MCF 10A (cell line): ENCODE measurements at regions not wholly inside any gene's neighbourhood (a gene's known extent, or its start where the extent isn't known, plus 50 kb on each side); places are given as distances from the start of the nearest gene placed in this dataset.

Experiments
- BruUV-seq: library from RNA; stranded (reverse); fragments of 400-500 nt; replicated peaks from 2 replicates; lab custom pipeline; 2021; lab: Mats Ljungman, UMichigan
- CTCF ChIA-PET: fragments of 300-600 bp; sonication (Branson Sonifier 250); formaldehyde crosslinking; extraction: SDS; loops from one replicate; lab custom pipeline; 2021; ENCODE audit warnings: antibody characterized with exemption, inconsistent platforms; lab: Yijun Ruan, JAX
- POLR2A ChIA-PET: fragments of 300-600, 350-650 bp; sonication (Branson Sonifier 250); formaldehyde crosslinking; extraction: SDS; loops from one replicate; lab custom pipeline; 2020; ENCODE audit warnings: antibody characterized with exemption, inconsistent platforms; lab: Yijun Ruan, JAX
- DNase-seq: peaks from one replicate; pipeline ENCODE4 v3.0.0-alpha.2; 2018; ENCODE audit not compliant: unreplicated experiment
- H3K27ac Mint-ChIP-seq: one replicate; pipeline ENCODE4 v1.8.0; 2022; ENCODE audit warnings: mild to moderate bottlenecking, low read depth, mixed read lengths; ENCODE audit not compliant: unreplicated experiment
- H3K27me3 Mint-ChIP-seq: one replicate; pipeline ENCODE4 v1.8.0; 2022; ENCODE audit warnings: mixed read lengths; ENCODE audit not compliant: insufficient read depth, unreplicated experiment
- H3K36me3 Mint-ChIP-seq: one replicate; pipeline ENCODE4 v1.8.0; 2022; ENCODE audit warnings: mild to moderate bottlenecking, moderate library complexity, mixed read lengths; ENCODE audit not compliant: insufficient read depth, unreplicated experiment
- H3K4me1 Mint-ChIP-seq: one replicate; pipeline ENCODE4 v1.8.0; 2022; ENCODE audit warnings: mixed read lengths; ENCODE audit not compliant: insufficient read depth, unreplicated experiment
- H3K4me3 Mint-ChIP-seq: one replicate; pipeline ENCODE4 v1.8.0; 2022; ENCODE audit warnings: mild to moderate bottlenecking, moderate library complexity, mixed read lengths; ENCODE audit not compliant: unreplicated experiment
- H3K9me3 Mint-ChIP-seq: one replicate; pipeline ENCODE4 v1.8.0; 2022; ENCODE audit warnings: mixed read lengths; ENCODE audit not compliant: unreplicated experiment
- intact Hi-C: fragments of 100-400 bp; cut with micrococcal nuclease; formaldehyde crosslinking; loops from 2 replicates; pipeline ENCODE4 v1.14.1; 2022
- TF ChIP-seq, protein P1 (sequence below): fragments of 200-600 bp; IDR thresholded peaks from one replicate; pipeline ENCODE4 v1.8.0; 2022; ENCODE audit warnings: antibody characterized with exemption, mild to moderate bottlenecking; ENCODE audit not compliant: unreplicated experiment

DNA sequence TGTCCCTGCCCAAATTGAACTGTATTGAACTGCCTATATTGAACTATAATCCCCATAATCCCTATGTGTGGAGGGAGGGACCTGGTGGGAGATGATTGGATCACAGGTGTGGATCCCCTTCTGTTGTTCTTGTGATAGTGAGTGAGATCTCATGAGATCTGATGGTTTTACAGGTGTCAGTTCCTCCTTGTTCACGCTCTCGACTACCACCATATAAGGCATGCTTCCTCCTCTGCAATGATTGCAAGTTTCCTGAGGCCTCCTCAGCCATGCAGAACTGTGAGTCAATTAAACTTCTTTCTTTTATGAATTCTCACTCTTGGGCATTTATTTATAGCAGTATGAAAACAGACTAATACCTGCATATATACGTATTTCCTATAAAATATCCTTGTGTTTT, 206.5 kb upstream of the PDGFD start:
- ChIA-PET POLR2A (no interaction called here), CTCF (no interaction called here)
- intact Hi-C loops, result no loop called here
- no TSS peak for BruUV-seq
- H3K36me3 Mint-ChIP-seq, result no peaks in the 10 kb centered on the region
- no peak overlapping the region for H3K27ac Mint-ChIP-seq
- TF ChIP-seq, protein P1, sequence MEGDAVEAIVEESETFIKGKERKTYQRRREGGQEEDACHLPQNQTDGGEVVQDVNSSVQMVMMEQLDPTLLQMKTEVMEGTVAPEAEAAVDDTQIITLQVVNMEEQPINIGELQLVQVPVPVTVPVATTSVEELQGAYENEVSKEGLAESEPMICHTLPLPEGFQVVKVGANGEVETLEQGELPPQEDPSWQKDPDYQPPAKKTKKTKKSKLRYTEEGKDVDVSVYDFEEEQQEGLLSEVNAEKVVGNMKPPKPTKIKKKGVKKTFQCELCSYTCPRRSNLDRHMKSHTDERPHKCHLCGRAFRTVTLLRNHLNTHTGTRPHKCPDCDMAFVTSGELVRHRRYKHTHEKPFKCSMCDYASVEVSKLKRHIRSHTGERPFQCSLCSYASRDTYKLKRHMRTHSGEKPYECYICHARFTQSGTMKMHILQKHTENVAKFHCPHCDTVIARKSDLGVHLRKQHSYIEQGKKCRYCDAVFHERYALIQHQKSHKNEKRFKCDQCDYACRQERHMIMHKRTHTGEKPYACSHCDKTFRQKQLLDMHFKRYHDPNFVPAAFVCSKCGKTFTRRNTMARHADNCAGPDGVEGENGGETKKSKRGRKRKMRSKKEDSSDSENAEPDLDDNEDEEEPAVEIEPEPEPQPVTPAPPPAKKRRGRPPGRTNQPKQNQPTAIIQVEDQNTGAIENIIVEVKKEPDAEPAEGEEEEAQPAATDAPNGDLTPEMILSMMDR, result no peak
- DNase-seq, result no peak
- H3K4me3 Mint-ChIP-seq, result no peak overlapping the region
- H3K27me3 Mint-ChIP-seq, result no peaks in the 10 kb centered on the region
- no peaks in the 10 kb centered on the region for H3K9me3 Mint-ChIP-seq
- no peaks in the 10 kb centered on the region for H3K4me1 Mint-ChIP-seq

- H3K4me3 Mint-ChIP-seq, result no peak overlapping the region
- no peaks in the 10 kb centered on the region for H3K9me3 Mint-ChIP-seq
- H3K27me3 Mint-ChIP-seq, result no peaks in the 10 kb centered on the region
- ChIA-PET CTCF (no interaction called here), POLR2A (no interaction called here)
- H3K36me3 Mint-ChIP-seq, result no peaks in the 10 kb centered on the region
- no peak for DNase-seq
- intact Hi-C loops, result no loop called here
- H3K27ac Mint-ChIP-seq, result no peak overlapping the region
- no peaks in the 10 kb centered on the region for H3K4me1 Mint-ChIP-seq
- BruUV-seq, result no TSS peak
- TF ChIP-seq, protein P1, result no peak
Measured at GRCh38 chr11:104369761-104370160, 205.8 kb upstream of the PDGFD start.

DNA sequence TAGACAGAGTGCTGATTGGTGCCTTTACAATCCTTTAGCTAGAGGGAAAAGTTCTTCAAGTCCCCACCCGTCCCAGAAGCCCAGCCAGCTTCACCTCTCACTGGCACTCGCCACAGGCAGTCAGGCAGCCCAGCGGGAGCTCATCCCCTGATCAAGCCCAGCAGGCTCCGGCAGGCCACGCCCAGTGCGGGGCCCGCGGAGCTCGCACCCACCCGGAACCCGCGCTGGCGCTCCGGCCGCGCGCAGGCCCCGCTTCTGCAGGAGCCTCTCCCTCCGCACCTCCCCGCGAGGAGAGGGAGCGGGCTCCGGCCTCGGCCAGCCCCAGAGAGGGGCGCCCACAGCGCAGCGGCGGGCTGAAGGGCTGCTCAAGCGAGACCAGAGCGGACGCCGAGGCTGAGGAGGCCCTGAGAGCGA, 202.4 kb upstream of the PDGFD start:
- ChIA-PET CTCF (interaction anchor here (0.6 kb wide), 1 partner anchor 289 kb away, joined by 3 read pairs; no protein-coding TSS in a partner anchor), POLR2A (no interaction called here)
- TF ChIP-seq, protein P1, result no peak
- H3K9me3 Mint-ChIP-seq, result no peaks in the 10 kb centered on the region
- no peaks in the 10 kb centered on the region for H3K36me3 Mint-ChIP-seq
- BruUV-seq, result no TSS peak
- no peak overlapping the region for H3K27ac Mint-ChIP-seq
- H3K27me3 Mint-ChIP-seq, result no peaks in the 10 kb centered on the region
- DNase-seq, result no peak
- intact Hi-C loops, result no loop called here
- no peaks in the 10 kb centered on the region for H3K4me1 Mint-ChIP-seq
- H3K4me3 Mint-ChIP-seq, result no peak overlapping the region

- Mint-ChIP-seq H3K27me3 (no peaks in the 10 kb centered on the region), H3K4me1 (no peaks in the 10 kb centered on the region), H3K36me3 (no peaks in the 10 kb centered on the region), H3K27ac (no peak overlapping the region), H3K4me3 (no peak overlapping the region), H3K9me3 (no peaks in the 10 kb centered on the region)
- CTCF ChIA-PET, result interaction anchor here (0.6 kb wide), 1 partner anchor 288 kb away, joined by 3 read pairs; no protein-coding TSS in a partner anchor
- intact Hi-C loops, result no loop called here
- TF ChIP-seq, protein P1, result no peak
- POLR2A ChIA-PET, result no interaction called here
- DNase-seq, result no peak
- no TSS peak for BruUV-seq
Measured at GRCh38 chr11:104365676-104366075, 201.7 kb upstream of the PDGFD start.
